Keratinocyte (primary cell): ENCODE measurements at regions not wholly inside any gene's neighbourhood (a gene's known extent, or its start where the extent isn't known, plus 50 kb on each side); places are given as distances from the start of the nearest gene placed in this dataset.

Experiments used
- DNase-seq: peaks from one replicate; pipeline ENCODE4 v3.0.0-alpha.2; 2011; ENCODE audit warnings: low read depth, missing footprints, low spot score
- FAIRE-seq: peaks from 2 replicates; lab custom pipeline; 2011; peaks lifted over from hg19 to GRCh38; lab: Jason Lieb, UNC
- H2AFZ ChIP-seq: 2 replicates; pipeline ENCODE4 v1.6.0; 2012; ENCODE audit warnings: low read length, control low read depth, inconsistent platforms; ENCODE audit not compliant: control insufficient read depth
- H3K27ac ChIP-seq: 2 replicates; pipeline ENCODE4 v1.5.1; 2011; ENCODE audit warnings: low read length; ENCODE audit not compliant: control insufficient read depth, insufficient read depth
- H3K27me3 ChIP-seq: 3 replicates; pipeline ENCODE4 v1.6.0; 2011; ENCODE audit warnings: low read length; ENCODE audit not compliant: control insufficient read depth, insufficient read depth; ENCODE audit errors: extremely low read depth
- H3K36me3 ChIP-seq, 2 experiments: 2 replicates in 1 of 2; 3 replicates in 1 of 2; pipeline ENCODE4 v1.5.1; 2011; ENCODE audit warnings: low read length in 2 of 2, mild to moderate bottlenecking in 1 of 2; ENCODE audit not compliant: control insufficient read depth in 2 of 2, insufficient read depth in 2 of 2; ENCODE audit errors: extremely low read depth in 1 of 2
- H3K4me1 ChIP-seq: 3 replicates; pipeline ENCODE4 v1.5.1; 2011; ENCODE audit warnings: low read length; ENCODE audit not compliant: control insufficient read depth, insufficient read depth; ENCODE audit errors: extremely low read depth
- H3K4me2 ChIP-seq: 3 replicates; pipeline ENCODE4 v1.6.0; 2011; ENCODE audit warnings: low read depth, low read length; ENCODE audit not compliant: control insufficient read depth, insufficient read depth; ENCODE audit errors: extremely low read depth
- H3K4me3 ChIP-seq, 3 experiments: fragments of 200-600 bp in 1 of 3; sonication (generic) in 1 of 3; 2 replicates in 2 of 3; 3 replicates in 1 of 3; pipeline ENCODE4 v1.5.1; 2011 to 2016; ENCODE audit warnings: low read length in 3 of 3, mild to moderate bottlenecking in 3 of 3, control low read depth in 2 of 3, inconsistent platforms in 1 of 3, low read depth in 1 of 3, mixed read lengths in 1 of 3, mixed run types in 1 of 3, moderate library complexity in 1 of 3; ENCODE audit not compliant: control insufficient read depth in 2 of 3, insufficient read depth in 2 of 3; ENCODE audit errors: extremely low read depth in 1 of 3
- H3K79me2 ChIP-seq: 2 replicates; pipeline ENCODE4 v1.6.0; 2012; ENCODE audit warnings: low read length; ENCODE audit not compliant: control insufficient read depth, insufficient read depth
- H3K9ac ChIP-seq: 3 replicates; pipeline ENCODE4 v1.6.0; 2011; ENCODE audit warnings: low read length; ENCODE audit not compliant: control insufficient read depth, insufficient read depth; ENCODE audit errors: extremely low read depth
- H3K9me1 ChIP-seq: 3 replicates; pipeline ENCODE4 v1.6.0; 2011; ENCODE audit warnings: low read length; ENCODE audit not compliant: control insufficient read depth, insufficient read depth; ENCODE audit errors: extremely low read depth
- H3K9me3 ChIP-seq: 2 replicates; pipeline ENCODE4 v1.5.1; 2012; ENCODE audit warnings: low read depth, low read length; ENCODE audit not compliant: control insufficient read depth
- H4K20me1 ChIP-seq: 3 replicates; pipeline ENCODE4 v1.6.0; 2011; ENCODE audit warnings: low read length; ENCODE audit not compliant: control insufficient read depth, insufficient read depth; ENCODE audit errors: extremely low read depth
- EZH2 ChIP-seq: IDR thresholded peaks from one replicate; pipeline ENCODE4 v1.6.1; 2012; ENCODE audit warnings: inconsistent platforms, mild to moderate bottlenecking, low read length, moderate library complexity
- dilution Hi-C: fragments of 300-500 bp; cut with MboI; formaldehyde crosslinking; loops from one replicate; pipeline ENCODE4 v1.7.0; 2020; ENCODE audit warnings: low sequenced_read_pairs; ENCODE audit not compliant: extremely low pct_ligation_motif_present
- TF ChIP-seq, protein P1 (sequence below), 3 experiments: IDR thresholded peaks in 1 of 3; conservative IDR thresholded peaks in 1 of 3; optimal IDR thresholded peaks in 1 of 3; 2 replicates in 2 of 3; 3 replicates in 1 of 3; pipeline versions ENCODE3 to v1.5.1; 2011; ENCODE audit warnings: low read length in 3 of 3, mild to moderate bottlenecking in 3 of 3, moderate library complexity in 2 of 3, control low read depth in 1 of 3, inconsistent platforms in 1 of 3; ENCODE audit not compliant: insufficient read depth in 2 of 3; ENCODE audit errors: extremely low read depth in 1 of 3

DNA sequence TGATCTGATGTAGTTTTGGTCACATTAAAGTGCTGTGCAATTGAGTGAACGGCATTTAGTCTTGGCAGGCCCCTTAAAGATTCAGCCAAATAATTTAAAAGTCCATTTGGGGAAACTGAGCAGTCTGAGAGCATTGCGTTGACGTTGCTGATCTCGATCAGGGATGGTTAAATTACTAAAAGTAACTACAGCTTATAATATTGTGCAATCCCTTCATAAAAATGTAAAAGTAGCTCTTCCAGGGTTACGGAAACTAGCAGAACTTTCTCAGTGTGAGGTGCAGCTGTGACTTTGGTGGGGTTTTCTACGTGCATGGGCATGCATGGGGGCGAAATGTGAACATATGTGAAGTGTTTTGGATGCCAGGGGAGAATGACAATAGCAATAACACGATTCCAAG, 184.5 kb upstream of the RNF32 start:
- Histone ChIP-seq H2AFZ (no peak overlapping the region), H3K9me3 (peaks cover 3% of the 10 kb centered on the region), H3K4me2 (no peak overlapping the region), H3K27me3 (no peaks in the 10 kb centered on the region), H3K79me2 (no peaks in the 10 kb centered on the region), H3K9ac (no peak overlapping the region), H3K4me3 (no peak overlapping the region), H4K20me1 (no peaks in the 10 kb centered on the region), H3K27ac (no peak overlapping the region), H3K9me1 (no peaks in the 10 kb centered on the region), H3K4me1 (no peaks in the 10 kb centered on the region), H3K36me3 (no peaks in the 10 kb centered on the region)
- FAIRE-seq (no peak), DNase-seq (no peak)
- dilution Hi-C loops = no loop called here
- TF ChIP-seq EZH2 = no peak
- TF ChIP-seq, protein P1, sequence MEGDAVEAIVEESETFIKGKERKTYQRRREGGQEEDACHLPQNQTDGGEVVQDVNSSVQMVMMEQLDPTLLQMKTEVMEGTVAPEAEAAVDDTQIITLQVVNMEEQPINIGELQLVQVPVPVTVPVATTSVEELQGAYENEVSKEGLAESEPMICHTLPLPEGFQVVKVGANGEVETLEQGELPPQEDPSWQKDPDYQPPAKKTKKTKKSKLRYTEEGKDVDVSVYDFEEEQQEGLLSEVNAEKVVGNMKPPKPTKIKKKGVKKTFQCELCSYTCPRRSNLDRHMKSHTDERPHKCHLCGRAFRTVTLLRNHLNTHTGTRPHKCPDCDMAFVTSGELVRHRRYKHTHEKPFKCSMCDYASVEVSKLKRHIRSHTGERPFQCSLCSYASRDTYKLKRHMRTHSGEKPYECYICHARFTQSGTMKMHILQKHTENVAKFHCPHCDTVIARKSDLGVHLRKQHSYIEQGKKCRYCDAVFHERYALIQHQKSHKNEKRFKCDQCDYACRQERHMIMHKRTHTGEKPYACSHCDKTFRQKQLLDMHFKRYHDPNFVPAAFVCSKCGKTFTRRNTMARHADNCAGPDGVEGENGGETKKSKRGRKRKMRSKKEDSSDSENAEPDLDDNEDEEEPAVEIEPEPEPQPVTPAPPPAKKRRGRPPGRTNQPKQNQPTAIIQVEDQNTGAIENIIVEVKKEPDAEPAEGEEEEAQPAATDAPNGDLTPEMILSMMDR (optimal IDR thresholded peaks at IDR 0.05 in 1 of 3, IDR thresholded peaks at IDR 0.05 in 1 of 3, conservative IDR thresholded peaks at IDR 0.05 in 1 of 3; ENCODE audit: extremely low read depth in 1 of 3, insufficient read depth in 2 of 3, low read length in 3 of 3) = no peak

DNA sequence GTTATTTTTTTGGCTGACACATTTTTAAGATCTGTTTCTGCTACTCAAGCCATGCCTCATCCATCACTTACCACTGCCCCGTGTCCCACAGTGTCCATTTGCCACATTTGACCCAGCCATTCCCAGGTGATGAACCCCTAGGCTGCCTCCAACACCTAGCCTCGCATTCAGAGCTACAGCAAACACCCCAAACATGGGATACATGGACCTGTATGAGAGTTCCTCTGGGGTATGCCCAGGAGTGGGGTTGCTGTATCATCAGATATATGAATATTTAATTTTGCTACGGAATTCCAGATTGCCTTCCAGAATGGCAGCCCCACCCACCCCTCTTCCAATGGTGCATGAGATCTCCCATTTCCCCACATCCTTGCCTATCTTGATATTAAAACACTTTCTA, 190.1 kb upstream of the RNF32 start:
- no peak overlapping the region for H3K9ac ChIP-seq
- H3K4me3 ChIP-seq = no peak overlapping the region
- H3K9me3 ChIP-seq = peaks cover 12% of the 10 kb centered on the region
- dilution Hi-C loops = no loop called here
- H3K36me3 ChIP-seq = no peaks in the 10 kb centered on the region
- no peak overlapping the region for H3K27ac ChIP-seq
- no peaks in the 10 kb centered on the region for H4K20me1 ChIP-seq
- FAIRE-seq (no peak), DNase-seq (no peak)
- H3K27me3 ChIP-seq = no peaks in the 10 kb centered on the region
- H2AFZ ChIP-seq = no peak overlapping the region
- H3K79me2 ChIP-seq = no peaks in the 10 kb centered on the region
- H3K4me2 ChIP-seq = no peak overlapping the region
- H3K9me1 ChIP-seq = no peaks in the 10 kb centered on the region
- no peak for TF ChIP-seq EZH2
- TF ChIP-seq, protein P1 (optimal IDR thresholded peaks at IDR 0.05 in 1 of 3, IDR thresholded peaks at IDR 0.05 in 1 of 3, conservative IDR thresholded peaks at IDR 0.05 in 1 of 3; ENCODE audit: extremely low read depth in 1 of 3, insufficient read depth in 2 of 3, low read length in 3 of 3) = no peak
- no peaks in the 10 kb centered on the region for H3K4me1 ChIP-seq
